Adrenal gland (tissue), 9 donors: ENCODE measurements at regions not wholly inside any gene's neighbourhood (a gene's known extent, or its start where the extent isn't known, plus 50 kb on each side); places are given as distances from the start of the nearest gene placed in this dataset.

Experiments
- DNase-seq, 7 donors: peaks; one replicate each; pipeline ENCODE4 v3.0.0-alpha.2; 2019 to 2020
- H3K27ac ChIP-seq, 5 donors: fragments of 200-600 bp; sonication (generic) in 4 of 5; 1 replicate in 3 of 5; 2 replicates in 2 of 5; pipeline versions ENCODE4 v1.5.1 to v1.8.0; 2016 to 2020; ENCODE audit warnings: mild to moderate bottlenecking in 1 of 5
- H3K27me3 ChIP-seq: fragments of 200-600 bp; 2 replicates; pipeline ENCODE4 v1.8.0; 2021
- H3K36me3 ChIP-seq, 2 donors: fragments of 200-600 bp; replicated peaks in 1 of 2; 1 replicate in 1 of 2; 2 replicates in 1 of 2; pipeline versions ENCODE4 v1.5.1 to v1.8.0; 2018 to 2022
- H3K4me1 ChIP-seq, 2 donors: fragments of 200-600 bp; replicated peaks in 1 of 2; 1 replicate in 1 of 2; 2 replicates in 1 of 2; pipeline versions ENCODE4 v1.5.1 to v1.8.0; 2018 to 2021
- H3K4me3 ChIP-seq, 4 donors: fragments of 200-600 bp; sonication (generic) in 3 of 4; one replicate each; pipeline ENCODE4 v1.5.1; 2016 to 2018
- H3K9me3 ChIP-seq, 3 donors: fragments of 200-600 bp; sonication (generic) in 1 of 3; replicated peaks in 1 of 3; 1 replicate in 2 of 3; 2 replicates in 1 of 3; pipeline versions ENCODE4 v1.5.1 to v1.8.0; 2016 to 2021
- CTCF ChIP-seq, 6 experiments: fragments of 450-650 bp in 4 of 6; fragments of 200-600 bp in 2 of 6; sonication (generic) in 1 of 6; IDR thresholded peaks; 1 replicate in 5 of 6; 2 replicates in 1 of 6; pipeline versions ENCODE4 v1.5.1 to v1.8.0; 2016 to 2021; ENCODE audit warnings: antibody characterized with exemption in 6 of 6, mild to moderate bottlenecking in 2 of 6, moderate library complexity in 1 of 6
- POLR2A ChIP-seq, 2 donors: fragments of 450-650 bp; IDR thresholded peaks; one replicate each; pipeline ENCODE4 v1.6.1; 2017; ENCODE audit warnings: antibody characterized with exemption in 2 of 2, mild to moderate bottlenecking in 2 of 2, moderate library complexity in 1 of 2
- WGBS, 4 donors: extraction: QIAGEN DNeasy Blood & Tissue Kit in 2 of 4; methylation state at CpG; one replicate each; pipeline versions ENCODE4 v1.1.5 to v1.1.7; 2013 to 2017; 5-methylcytosine and 5-hydroxymethylcytosine counted together
- intact Hi-C, 2 donors: fragments of 100-400 bp; cut with DNase I; formaldehyde crosslinking; loops; one replicate each; pipeline versions ENCODE4 v1.14.1 to v1.15.0; 2022 to 2023
- donor health status: healthy with polysubstance abuse.
- donor health status: Bipolar disorder and iron deficiency.
- donor health status: DM: yes; HTN: yes; CAD: no.
- donor health status: DM: no; HTN: no; CAD: no.
- donor health status: DM: no; HTN: no; CAD: no.

- Histone ChIP-seq H3K36me3 (no peaks in the 10 kb centered on the region), H3K27ac (no peak overlapping the region), H3K9me3 (no peaks in the 10 kb centered on the region), H3K4me3 (no peak overlapping the region), H3K4me1 (no peaks in the 10 kb centered on the region), H3K27me3 (no peaks in the 10 kb centered on the region)
- TF ChIP-seq POLR2A (IDR thresholded peaks at IDR 0.05): no peak
- TF ChIP-seq CTCF (IDR thresholded peaks at IDR 0.05): no peak
- no peak for DNase-seq
- intact Hi-C loops: no loop called here
These were observed 1159.5 kb upstream of the AUTS2 start for GRCh38 chr7:68438811-68439210.

- intact Hi-C loops: no loop called here
- 60 to 89% (median 68%) methylated on average over 1 of the region's 1 CpG for WGBS, 4 donors
These were observed 1158.4 kb upstream of the AUTS2 start for GRCh38 chr7:68439897-68440296.

GRCh38 chr7:68440866-68441265 is 1157.4 kb upstream of the AUTS2 start:
- no peaks in the 10 kb centered on the region for H3K36me3 ChIP-seq
- WGBS, 4 donors: 50 to 82% (median 72%) methylated on average over 5 to 6 of the region's 6 CpGs
- no peak for TF ChIP-seq CTCF (IDR thresholded peaks at IDR 0.05)
- TF ChIP-seq POLR2A (IDR thresholded peaks at IDR 0.05): no peak
- no peaks in the 10 kb centered on the region for H3K4me1 ChIP-seq
- no peaks in the 10 kb centered on the region for H3K9me3 ChIP-seq
- H3K27ac ChIP-seq: no peak overlapping the region
- H3K27me3 ChIP-seq: no peaks in the 10 kb centered on the region
- H3K4me3 ChIP-seq: no peak overlapping the region
- no peak for DNase-seq
- intact Hi-C loops: no loop called here

More at GRCh38 chr7:68439897-68440296, 1158.4 kb upstream of the AUTS2 start:
- TF ChIP-seq CTCF (IDR thresholded peaks at IDR 0.05) (no peak), POLR2A (IDR thresholded peaks at IDR 0.05) (no peak)
- Histone ChIP-seq H3K27ac (no peak overlapping the region), H3K4me1 (no peaks in the 10 kb centered on the region), H3K4me3 (no peak overlapping the region), H3K36me3 (no peaks in the 10 kb centered on the region), H3K9me3 (no peaks in the 10 kb centered on the region), H3K27me3 (no peaks in the 10 kb centered on the region)
- no peak for DNase-seq

- no peak for DNase-seq
- intact Hi-C loops: no loop called here
- H3K36me3 ChIP-seq: no peaks in the 10 kb centered on the region
- no peaks in the 10 kb centered on the region for H3K9me3 ChIP-seq
- H3K4me3 ChIP-seq: no peak overlapping the region
- WGBS, 4 donors: 72 to 77% (median 74%) methylated on average over 8 of the region's 8 CpGs
- no peak overlapping the region for H3K27ac ChIP-seq
- no peaks in the 10 kb centered on the region for H3K27me3 ChIP-seq
- TF ChIP-seq POLR2A (IDR thresholded peaks at IDR 0.05) (no peak), CTCF (IDR thresholded peaks at IDR 0.05) (no peak)
- H3K4me1 ChIP-seq: no peaks in the 10 kb centered on the region
These were observed 1156.6 kb upstream of the AUTS2 start for GRCh38 chr7:68441645-68442044.
